ENCODE measurements at regions not wholly inside any gene's neighbourhood (a gene's known extent, or its start where the extent isn't known, plus 50 kb on each side); places are given as distances from the start of the nearest gene placed in this dataset.

GRCh38 chr5:172569861-172570558, 71.1 kb upstream of the NEURL1B start:
- DNase-seq (ENCODE audit: low spot score): no peak

GRCh38 chr5:172568308-172568910, 72.7 kb upstream of the NEURL1B start:
- DNase-seq (ENCODE audit: low spot score): no peak

- no peak for DNase-seq (ENCODE audit: low spot score)
Observed at GRCh38 chr5:172567843-172568242, 73.2 kb upstream of the NEURL1B start.

DNA sequence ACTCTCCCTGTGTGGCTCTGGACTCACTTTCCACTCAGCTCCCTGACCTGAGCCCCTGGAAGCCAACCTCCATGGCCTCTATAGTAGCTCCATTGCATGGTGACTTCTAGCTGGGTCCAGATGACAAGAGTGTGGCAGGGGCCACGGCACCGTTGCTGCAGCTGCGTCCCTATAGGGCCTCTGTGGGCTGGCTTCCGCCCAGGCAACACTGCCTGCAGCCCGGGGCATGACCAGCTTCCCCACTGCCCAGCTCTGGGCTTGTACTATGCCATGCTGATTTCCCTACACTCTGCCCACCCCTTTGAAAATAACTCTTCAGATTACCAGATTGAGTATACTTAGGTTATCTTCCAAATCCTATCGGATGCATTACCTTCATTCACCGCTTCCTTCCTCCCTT, 73.8 kb upstream of the NEURL1B start:
- no peak for DNase-seq (ENCODE audit: low spot score)

DNA sequence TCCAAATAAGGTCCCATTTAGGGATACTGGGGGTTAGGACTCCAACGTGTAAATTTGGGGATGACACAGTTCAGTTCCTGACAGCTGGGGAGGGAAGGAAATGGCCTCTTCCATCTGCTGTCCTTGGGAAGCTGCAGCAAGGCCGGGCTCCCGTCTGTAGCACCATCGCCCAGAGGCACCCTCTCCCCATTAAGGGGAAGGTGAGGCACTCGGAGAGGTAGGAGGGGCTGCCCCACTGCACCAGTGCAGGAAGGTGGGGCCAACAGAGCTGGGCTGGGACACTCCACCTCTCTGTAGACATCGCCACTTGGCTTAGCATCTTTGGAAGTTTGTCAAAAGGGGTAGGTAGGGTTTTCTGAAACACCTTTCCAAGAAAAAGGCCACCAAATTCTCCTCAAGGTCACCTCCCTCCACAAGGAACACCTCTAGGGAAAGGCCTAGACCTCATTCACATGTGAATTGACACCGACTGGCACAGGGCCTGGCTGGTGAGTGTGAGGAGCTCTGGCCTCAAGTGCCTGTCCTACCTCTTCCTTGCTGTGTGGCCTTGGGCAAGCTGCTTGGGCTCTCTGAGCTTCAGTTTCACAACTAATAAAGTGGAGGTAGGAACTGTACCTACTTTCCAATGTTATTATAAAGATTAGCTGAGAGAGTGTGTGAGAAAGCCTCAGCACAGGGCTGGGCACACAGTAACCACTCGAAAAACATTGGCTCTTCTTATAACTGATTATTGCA, 75.0 kb upstream of the NEURL1B start:
- DNase-seq (ENCODE audit: low spot score): no peak

- no peak for DNase-seq (ENCODE audit: low spot score)
Observed at GRCh38 chr5:172565455-172565854, 75.6 kb upstream of the NEURL1B start.

- no peak for DNase-seq (ENCODE audit: low spot score)
Observed at GRCh38 chr5:172564883-172565282, 76.2 kb upstream of the NEURL1B start.

DNA sequence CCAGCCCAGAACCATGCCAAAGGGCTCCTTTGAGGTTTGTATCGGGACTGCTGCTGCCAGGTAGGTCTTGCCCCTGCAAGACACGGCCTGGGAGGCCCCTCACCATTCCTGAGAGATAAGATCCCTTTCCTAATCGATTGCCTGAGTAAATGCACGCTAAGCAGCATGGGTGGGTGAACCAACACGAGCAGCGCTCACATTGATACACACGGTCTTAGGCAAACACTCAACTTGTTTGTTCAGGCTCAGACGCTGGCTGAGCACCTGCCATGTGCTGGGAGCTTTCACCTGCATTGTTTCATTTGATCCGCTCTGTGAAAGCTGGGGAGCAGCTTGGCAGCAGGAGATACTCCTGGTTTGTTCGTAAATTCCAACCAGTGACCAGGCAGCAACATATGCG, 76.9 kb upstream of the NEURL1B start:
- DNase-seq (ENCODE audit: low spot score): no peak

- no peak for DNase-seq (ENCODE audit: low spot score)
Observed at GRCh38 chr5:172562443-172562842, 78.6 kb upstream of the NEURL1B start.

- no peak for DNase-seq (ENCODE audit: low spot score)
Observed at GRCh38 chr5:172561151-172561550, 79.9 kb upstream of the NEURL1B start.

GRCh38 chr5:172559004-172559932, 81.8 kb upstream of the NEURL1B start:
- DNase-seq (ENCODE audit: low spot score): no peak

DNA sequence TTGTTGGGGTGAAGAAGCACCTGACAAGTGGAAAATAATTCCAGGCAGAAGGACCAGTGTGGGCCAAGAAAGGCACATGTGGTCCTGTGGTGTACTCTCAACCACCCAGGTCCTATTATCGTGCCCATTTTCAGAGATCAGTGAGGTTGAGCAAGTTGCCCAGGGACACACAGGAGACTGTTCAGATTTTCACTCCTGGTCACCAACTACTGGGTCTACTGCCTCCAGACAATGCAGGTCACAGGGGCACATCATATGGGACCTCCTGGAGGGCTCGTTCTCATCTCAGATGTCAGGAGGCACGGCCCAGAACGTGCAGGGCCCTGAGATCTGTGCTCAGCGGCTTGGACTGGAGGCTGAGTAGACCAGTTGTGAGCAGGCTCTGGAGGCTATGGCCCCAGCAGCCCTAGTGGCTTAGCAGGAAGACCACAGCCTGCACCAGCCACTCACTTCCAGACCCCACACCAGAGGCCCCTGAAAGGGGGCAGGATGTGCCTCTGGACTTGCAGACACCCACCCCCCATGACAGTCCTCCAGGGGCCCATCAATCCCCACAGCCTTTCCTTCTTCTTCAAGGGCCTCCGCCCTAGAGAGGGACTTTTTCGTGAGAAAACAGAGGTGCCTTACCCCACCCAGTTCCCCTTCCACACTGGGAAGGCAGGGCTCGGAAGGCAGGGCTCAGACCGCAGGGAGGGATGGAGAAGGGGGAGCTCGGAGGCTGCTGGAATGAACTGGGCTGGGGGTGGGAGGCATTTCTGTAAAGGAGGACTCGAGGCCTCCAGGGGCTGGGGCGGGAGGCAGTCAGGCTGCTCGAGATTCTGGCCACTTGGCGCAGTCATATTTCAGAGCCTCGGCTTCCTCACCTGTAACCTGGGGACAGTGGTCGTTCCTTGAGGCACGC, 82.7 kb upstream of the NEURL1B start:
- no peak for DNase-seq (ENCODE audit: low spot score)

- no peak for DNase-seq (ENCODE audit: low spot score)
Observed at GRCh38 chr5:172556971-172557461, 84.0 kb upstream of the NEURL1B start.

GRCh38 chr5:172556262-172556661, 84.8 kb upstream of the NEURL1B start:
- DNase-seq (ENCODE audit: low spot score): no peak

DNA sequence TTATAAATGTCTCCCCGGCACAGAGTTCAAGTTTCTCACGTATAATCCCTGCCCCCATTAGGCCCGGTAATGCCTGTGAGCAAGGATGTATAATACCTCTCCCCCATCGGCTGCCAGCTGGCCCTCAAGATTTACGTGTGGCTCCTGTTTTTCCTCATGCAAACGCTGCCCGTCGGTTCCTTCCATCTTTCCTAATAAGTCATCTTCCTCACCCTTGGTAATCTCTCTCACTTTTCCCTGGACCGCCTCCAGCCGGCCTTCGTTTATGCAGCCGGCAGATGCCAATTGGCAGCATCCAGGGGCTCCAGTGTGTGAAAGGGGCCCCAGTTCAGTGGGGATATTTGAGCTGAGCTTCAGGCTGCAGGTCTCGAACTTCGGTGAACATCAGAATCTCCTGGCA, 86.5 kb upstream of the NEURL1B start:
- no peak for DNase-seq (ENCODE audit: low spot score)

DNA sequence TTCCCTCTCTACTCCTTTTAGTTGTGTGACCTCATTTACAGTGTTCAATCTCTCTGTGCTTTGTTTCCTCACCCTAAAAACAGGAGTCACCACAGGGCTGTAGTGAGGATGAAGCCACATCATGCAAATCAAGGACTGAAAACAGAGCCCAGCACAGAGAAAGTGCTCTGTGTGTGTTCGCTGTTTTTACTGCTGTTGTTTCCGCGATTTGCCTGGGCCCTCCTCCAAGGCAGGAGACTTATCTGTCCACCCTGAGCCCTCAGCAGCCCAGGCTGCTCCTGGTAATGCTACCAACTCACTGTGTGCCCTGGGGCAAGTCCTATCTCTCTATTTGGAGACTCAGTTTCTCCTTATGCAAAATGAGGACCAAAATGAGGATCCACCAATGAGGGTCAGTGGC, 87.2 kb upstream of the NEURL1B start:
- DNase-seq (ENCODE audit: low spot score): no peak

DNA sequence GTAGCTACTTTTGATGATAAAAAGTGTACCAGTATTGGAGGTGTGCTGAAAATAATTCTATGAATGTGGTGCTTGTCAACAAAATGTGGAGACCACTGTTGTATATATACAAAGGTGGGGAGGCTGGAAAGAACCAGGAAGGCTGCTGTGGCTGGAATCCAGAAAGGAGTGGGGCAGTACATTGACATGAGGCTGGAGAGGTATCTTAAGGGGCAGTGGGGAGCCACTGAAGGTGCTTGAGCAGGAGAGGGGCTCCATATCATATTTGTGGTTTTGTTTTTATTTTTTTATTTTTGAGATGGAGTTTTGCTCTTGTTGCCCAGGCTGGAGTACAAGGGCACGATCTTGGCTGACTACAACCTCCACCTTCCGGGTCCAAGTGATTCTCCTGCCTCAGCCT, 87.9 kb upstream of the NEURL1B start:
- DNase-seq (ENCODE audit: low spot score): no peak

DNA sequence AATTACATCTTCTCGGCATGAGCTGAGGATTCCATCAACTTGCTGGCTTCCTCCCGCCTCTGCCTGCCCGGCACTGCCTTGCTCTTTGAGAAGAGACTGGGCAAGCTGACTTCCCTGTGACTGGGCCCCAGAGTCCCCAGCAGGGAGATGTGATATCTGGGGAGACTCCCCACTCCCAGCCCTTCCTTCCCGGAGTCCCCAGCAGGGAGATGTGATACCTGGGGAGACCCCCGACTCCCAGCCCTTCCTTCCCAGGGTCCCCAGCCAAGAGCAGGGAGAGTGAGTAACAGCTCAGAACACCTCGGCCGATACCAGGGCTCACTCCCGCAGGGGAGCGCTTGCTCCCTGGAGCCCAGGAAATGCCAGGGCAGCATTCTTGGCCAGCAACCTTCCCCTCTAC, 90.1 kb upstream of the NEURL1B start:
- no peak for DNase-seq (ENCODE audit: low spot score)

GRCh38 chr5:172550096-172550765, 90.8 kb upstream of the NEURL1B start:
- DNase-seq (ENCODE audit: low spot score): no peak

GRCh38 chr5:172549696-172550095, 91.4 kb upstream of the NEURL1B start:
- no peak for DNase-seq (ENCODE audit: low spot score)

Measured in COLO829 (cell line).